ENCODE measurements at regions not wholly inside any gene's neighbourhood (a gene's known extent, or its start where the extent isn't known, plus 50 kb on each side); places are given as distances from the start of the nearest gene placed in this dataset.

DNA sequence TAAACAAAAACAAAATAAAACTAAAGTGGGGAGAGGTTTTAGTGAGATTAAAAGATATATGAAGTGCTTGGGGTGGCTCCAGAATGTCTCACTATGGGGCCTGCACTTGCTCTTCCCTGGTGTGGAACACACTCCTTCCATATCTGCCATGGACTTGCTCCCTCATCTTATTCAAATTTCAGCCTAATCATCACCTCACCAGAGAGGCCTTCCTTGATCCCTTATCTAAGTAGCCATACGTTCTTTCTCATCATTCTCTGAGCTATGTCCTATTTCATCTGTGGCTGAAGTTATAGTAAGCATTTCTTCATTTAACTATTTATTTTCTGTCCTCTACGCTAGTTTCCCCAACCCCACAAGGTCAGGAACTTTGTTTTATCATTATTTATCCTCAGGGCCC lies 511.7 kb downstream of the NTRK3 start (continued):
- TF ChIP-seq, protein P1, sequence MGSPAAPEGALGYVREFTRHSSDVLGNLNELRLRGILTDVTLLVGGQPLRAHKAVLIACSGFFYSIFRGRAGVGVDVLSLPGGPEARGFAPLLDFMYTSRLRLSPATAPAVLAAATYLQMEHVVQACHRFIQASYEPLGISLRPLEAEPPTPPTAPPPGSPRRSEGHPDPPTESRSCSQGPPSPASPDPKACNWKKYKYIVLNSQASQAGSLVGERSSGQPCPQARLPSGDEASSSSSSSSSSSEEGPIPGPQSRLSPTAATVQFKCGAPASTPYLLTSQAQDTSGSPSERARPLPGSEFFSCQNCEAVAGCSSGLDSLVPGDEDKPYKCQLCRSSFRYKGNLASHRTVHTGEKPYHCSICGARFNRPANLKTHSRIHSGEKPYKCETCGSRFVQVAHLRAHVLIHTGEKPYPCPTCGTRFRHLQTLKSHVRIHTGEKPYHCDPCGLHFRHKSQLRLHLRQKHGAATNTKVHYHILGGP (tag by site-specific recombination; IDR thresholded peaks at IDR 0.05) = no peak
- TF ChIP-seq ZFP41 (tag by site-specific recombination; IDR thresholded peaks at IDR 0.05; ENCODE audit: borderline replicate concordance) = no peak
- TF ChIP-seq KLF8 (tag by site-specific recombination; IDR thresholded peaks at IDR 0.05) = no peak
- TF ChIP-seq PATZ1 (tag by site-specific recombination; IDR thresholded peaks at IDR 0.05) = no peak
- no peak for TF ChIP-seq ZNF112 (tag by site-specific recombination; IDR thresholded peaks at IDR 0.05)
- TF ChIP-seq, protein P2, sequence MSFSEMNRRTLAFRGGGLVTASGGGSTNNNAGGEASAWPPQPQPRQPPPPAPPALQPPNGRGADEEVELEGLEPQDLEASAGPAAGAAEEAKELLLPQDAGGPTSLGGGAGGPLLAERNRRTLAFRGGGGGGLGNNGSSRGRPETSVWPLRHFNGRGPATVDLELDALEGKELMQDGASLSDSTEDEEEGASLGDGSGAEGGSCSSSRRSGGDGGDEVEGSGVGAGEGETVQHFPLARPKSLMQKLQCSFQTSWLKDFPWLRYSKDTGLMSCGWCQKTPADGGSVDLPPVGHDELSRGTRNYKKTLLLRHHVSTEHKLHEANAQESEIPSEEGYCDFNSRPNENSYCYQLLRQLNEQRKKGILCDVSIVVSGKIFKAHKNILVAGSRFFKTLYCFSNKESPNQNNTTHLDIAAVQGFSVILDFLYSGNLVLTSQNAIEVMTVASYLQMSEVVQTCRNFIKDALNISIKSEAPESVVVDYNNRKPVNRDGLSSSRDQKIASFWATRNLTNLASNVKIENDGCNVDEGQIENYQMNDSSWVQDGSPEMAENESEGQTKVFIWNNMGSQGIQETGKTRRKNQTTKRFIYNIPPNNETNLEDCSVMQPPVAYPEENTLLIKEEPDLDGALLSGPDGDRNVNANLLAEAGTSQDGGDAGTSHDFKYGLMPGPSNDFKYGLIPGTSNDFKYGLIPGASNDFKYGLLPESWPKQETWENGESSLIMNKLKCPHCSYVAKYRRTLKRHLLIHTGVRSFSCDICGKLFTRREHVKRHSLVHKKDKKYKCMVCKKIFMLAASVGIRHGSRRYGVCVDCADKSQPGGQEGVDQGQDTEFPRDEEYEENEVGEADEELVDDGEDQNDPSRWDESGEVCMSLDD (tag by site-specific recombination; IDR thresholded peaks at IDR 0.05) = no peak
- TF ChIP-seq, protein P3, sequence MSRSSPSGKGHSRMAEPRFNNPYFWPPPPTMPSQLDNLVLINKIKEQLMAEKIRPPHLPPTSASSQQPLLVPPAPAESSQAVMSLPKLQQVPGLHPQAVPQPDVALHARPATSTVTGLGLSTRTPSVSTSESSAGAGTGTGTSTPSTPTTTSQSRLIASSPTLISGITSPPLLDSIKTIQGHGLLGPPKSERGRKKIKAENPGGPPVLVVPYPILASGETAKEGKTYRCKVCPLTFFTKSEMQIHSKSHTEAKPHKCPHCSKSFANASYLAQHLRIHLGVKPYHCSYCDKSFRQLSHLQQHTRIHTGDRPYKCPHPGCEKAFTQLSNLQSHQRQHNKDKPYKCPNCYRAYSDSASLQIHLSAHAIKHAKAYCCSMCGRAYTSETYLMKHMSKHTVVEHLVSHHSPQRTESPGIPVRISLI (tag by site-specific recombination; IDR thresholded peaks at IDR 0.05) = no peak
- TF ChIP-seq ZNF843 (tag by site-specific recombination; IDR thresholded peaks at IDR 0.05) = no peak
- no peak for TF ChIP-seq ZNF776 (tag by site-specific recombination; IDR thresholded peaks at IDR 0.05; ENCODE audit: borderline replicate concordance)
- TF ChIP-seq ZNF423 (tag by site-specific recombination; IDR thresholded peaks at IDR 0.05) = no peak
- TF ChIP-seq ZNF140 (tag by site-specific recombination; IDR thresholded peaks at IDR 0.05) = no peak
- TF ChIP-seq ZNF302 (tag by site-specific recombination; IDR thresholded peaks at IDR 0.05; ENCODE audit: low read depth) = no peak

- POLR2A ChIA-PET = no interaction called here
- CTCF ChIA-PET = no interaction called here
- TF ChIP-seq ZNF239 (tag by site-specific recombination; IDR thresholded peaks at IDR 0.05) (no peak), ZNF571 (tag by site-specific recombination; IDR thresholded peaks at IDR 0.05) (no peak), AEBP2 (tag by site-specific recombination; IDR thresholded peaks at IDR 0.05; ENCODE audit: borderline replicate concordance) (no peak), GLI4 (tag by site-specific recombination; IDR thresholded peaks at IDR 0.05) (no peak)
- TF ChIP-seq, protein P4, sequence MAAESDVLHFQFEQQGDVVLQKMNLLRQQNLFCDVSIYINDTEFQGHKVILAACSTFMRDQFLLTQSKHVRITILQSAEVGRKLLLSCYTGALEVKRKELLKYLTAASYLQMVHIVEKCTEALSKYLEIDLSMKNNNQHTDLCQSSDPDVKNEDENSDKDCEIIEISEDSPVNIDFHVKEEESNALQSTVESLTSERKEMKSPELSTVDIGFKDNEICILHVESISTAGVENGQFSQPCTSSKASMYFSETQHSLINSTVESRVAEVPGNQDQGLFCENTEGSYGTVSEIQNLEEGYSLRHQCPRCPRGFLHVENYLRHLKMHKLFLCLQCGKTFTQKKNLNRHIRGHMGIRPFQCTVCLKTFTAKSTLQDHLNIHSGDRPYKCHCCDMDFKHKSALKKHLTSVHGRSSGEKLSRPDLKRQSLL (tag by site-specific recombination; IDR thresholded peaks at IDR 0.05) = no peak
- TF ChIP-seq, protein P2 (tag by site-specific recombination; IDR thresholded peaks at IDR 0.05) = no peak
- Histone ChIP-seq H3K27ac (ENCODE audit: extremely low read depth, low read depth, low read length) (no peak overlapping the region), H3K9me3 (ENCODE audit: control insufficient read depth, insufficient read depth, low read depth, low read length) (no peaks in the 10 kb centered on the region), H3K36me3 (ENCODE audit: control insufficient read depth in 2 of 2, insufficient read depth in 1 of 2, low read length in 2 of 2) (no peaks in the 10 kb centered on the region), H3K4me1 (ENCODE audit: control insufficient read depth, insufficient read depth, low read length) (peaks cover 3% of the 10 kb centered on the region; the same call in 1 of the 2 replicates), H3K4me3 (ENCODE audit: low read depth, low read length) (no peak overlapping the region)
Measured at GRCh38 chr15:87743562-87743961, 513.0 kb downstream of the NTRK3 start.
